Esophagus muscularis mucosa (tissue), 4 donors: ENCODE measurements at regions not wholly inside any gene's neighbourhood (a gene's known extent, or its start where the extent isn't known, plus 50 kb on each side); places are given as distances from the start of the nearest gene placed in this dataset.

Source experiments
- DNase-seq: peaks from one replicate; pipeline ENCODE4 v3.0.0-alpha.2; 2017; ENCODE audit errors: extremely low spot score
- H3K27ac ChIP-seq, 4 donors: fragments of 200-600 bp; sonication (generic); replicated peaks in 1 of 4; 1 replicate in 3 of 4; 2 replicates in 1 of 4; pipeline ENCODE4 v1.5.1; 2016 to 2019; ENCODE audit warnings: mild to moderate bottlenecking in 1 of 4
- H3K27me3 ChIP-seq, 4 donors: fragments of 200-600 bp; sonication (generic); one replicate each; pipeline versions ENCODE4 v1.5.1 to v1.6.0; 2016 to 2019
- H3K36me3 ChIP-seq, 4 donors: fragments of 200-600 bp; sonication (generic); one replicate each; pipeline ENCODE4 v1.5.1; 2016 to 2019
- H3K4me1 ChIP-seq, 4 donors: fragments of 200-600 bp; sonication (generic); one replicate each; pipeline ENCODE4 v1.5.1; 2016 to 2019
- H3K4me3 ChIP-seq, 4 donors: fragments of 200-600 bp; sonication (generic); 1 replicate in 2 of 4; 2 replicates in 2 of 4; pipeline ENCODE4 v1.5.1; 2016 to 2019; ENCODE audit warnings: mild to moderate bottlenecking in 4 of 4, moderate library complexity in 1 of 4
- H3K9me3 ChIP-seq, 4 donors: fragments of 200-600 bp; sonication (generic); 1 replicate in 3 of 4; 2 replicates in 1 of 4; pipeline ENCODE4 v1.5.1; 2016 to 2019
- EP300 ChIP-seq: sonication (generic); formaldehyde crosslinking; IDR thresholded peaks from one replicate; pipeline ENCODE4 v1.6.1; 2017; ENCODE audit warnings: antibody characterized with exemption
- POLR2A ChIP-seq: fragments of 450-650 bp; IDR thresholded peaks from one replicate; pipeline ENCODE4 v1.6.1; 2017; ENCODE audit warnings: antibody characterized with exemption, moderate library complexity, mild to moderate bottlenecking, low read depth
- POLR2AphosphoS5 ChIP-seq, 2 donors: sonication (generic); formaldehyde crosslinking; IDR thresholded peaks; one replicate each; pipeline ENCODE4 v1.6.1; 2017; ENCODE audit warnings: antibody characterized with exemption in 2 of 2
- WGBS: methylation state at CpG from one replicate; pipeline ENCODE4 v1.1.5; 2018; 5-methylcytosine and 5-hydroxymethylcytosine counted together
- intact Hi-C: fragments of 100-400 bp; cut with DNase I; formaldehyde crosslinking; loops from one replicate; pipeline ENCODE4 v1.15.1; 2023
- TF ChIP-seq, protein P1 (sequence below), 3 experiments: fragments of 200-600 bp in 2 of 3; fragments of 450-650 bp in 1 of 3; sonication (generic) in 2 of 3; IDR thresholded peaks; one replicate each; pipeline ENCODE4 v1.5.1; 2017 to 2019; ENCODE audit warnings: antibody characterized with exemption in 3 of 3, mild to moderate bottlenecking in 2 of 3, moderate library complexity in 1 of 3

DNA sequence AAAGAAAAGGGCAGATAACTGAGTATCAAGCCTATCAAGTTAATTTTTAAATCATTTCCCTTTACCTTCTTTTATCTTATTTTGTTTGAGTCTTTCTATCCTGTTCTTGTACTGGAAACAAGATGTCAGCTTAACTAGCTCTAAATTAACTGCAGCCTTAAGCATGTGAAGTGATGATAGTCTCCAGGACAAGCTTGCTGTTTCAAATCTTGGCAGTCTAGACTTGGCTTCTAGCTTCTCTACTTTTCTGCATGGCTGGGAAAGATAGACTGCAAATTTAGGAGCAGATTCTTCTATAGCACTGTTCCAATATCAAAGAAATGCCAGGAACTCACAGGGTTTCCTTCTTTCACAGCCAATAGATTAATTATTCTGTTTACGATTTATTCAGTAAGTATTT is 1034.4 kb downstream of the TUSC7 start:
- Histone ChIP-seq H3K27me3 (no peaks in the 10 kb centered on the region), H3K4me3 (no peak overlapping the region), H3K36me3 (no peaks in the 10 kb centered on the region), H3K27ac (no peak overlapping the region), H3K4me1 (no peaks in the 10 kb centered on the region), H3K9me3 (no peaks in the 10 kb centered on the region)
- WGBS: 72% methylated on average over 1 of the region's 1 CpG
- DNase-seq: no peak
- intact Hi-C loops: no loop called here
- no peak for TF ChIP-seq POLR2A

DNA sequence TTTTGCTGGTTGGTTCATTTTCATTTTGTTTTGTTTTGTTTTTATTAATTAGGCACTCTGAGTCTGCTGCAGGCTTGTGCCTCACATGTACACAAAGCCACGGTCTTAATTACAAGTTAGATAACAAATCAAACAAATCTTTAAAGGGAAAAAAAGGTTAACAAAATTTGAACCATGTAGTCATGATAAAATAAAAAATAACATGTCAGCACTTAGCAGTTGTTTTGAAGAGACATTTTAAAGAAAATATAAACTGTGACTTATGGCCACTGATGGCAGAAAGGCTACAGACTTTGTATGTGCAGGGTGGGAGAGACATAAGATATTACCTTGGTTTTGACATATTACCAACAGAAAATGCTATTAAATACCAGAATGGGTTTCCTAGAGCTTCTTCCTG is 1035.4 kb downstream of the TUSC7 start:
- no peaks in the 10 kb centered on the region for H3K9me3 ChIP-seq
- DNase-seq: no peak
- no peaks in the 10 kb centered on the region for H3K36me3 ChIP-seq
- H3K27me3 ChIP-seq: no peaks in the 10 kb centered on the region
- no peak overlapping the region for H3K4me3 ChIP-seq
- no peak overlapping the region for H3K27ac ChIP-seq
- 72% methylated on average over 1 of the region's 1 CpG for WGBS
- intact Hi-C loops: no loop called here
- TF ChIP-seq POLR2A (no peak), EP300 (no peak), POLR2AphosphoS5 (IDR thresholded peaks at IDR 0.05) (no peak)
- TF ChIP-seq, protein P1, sequence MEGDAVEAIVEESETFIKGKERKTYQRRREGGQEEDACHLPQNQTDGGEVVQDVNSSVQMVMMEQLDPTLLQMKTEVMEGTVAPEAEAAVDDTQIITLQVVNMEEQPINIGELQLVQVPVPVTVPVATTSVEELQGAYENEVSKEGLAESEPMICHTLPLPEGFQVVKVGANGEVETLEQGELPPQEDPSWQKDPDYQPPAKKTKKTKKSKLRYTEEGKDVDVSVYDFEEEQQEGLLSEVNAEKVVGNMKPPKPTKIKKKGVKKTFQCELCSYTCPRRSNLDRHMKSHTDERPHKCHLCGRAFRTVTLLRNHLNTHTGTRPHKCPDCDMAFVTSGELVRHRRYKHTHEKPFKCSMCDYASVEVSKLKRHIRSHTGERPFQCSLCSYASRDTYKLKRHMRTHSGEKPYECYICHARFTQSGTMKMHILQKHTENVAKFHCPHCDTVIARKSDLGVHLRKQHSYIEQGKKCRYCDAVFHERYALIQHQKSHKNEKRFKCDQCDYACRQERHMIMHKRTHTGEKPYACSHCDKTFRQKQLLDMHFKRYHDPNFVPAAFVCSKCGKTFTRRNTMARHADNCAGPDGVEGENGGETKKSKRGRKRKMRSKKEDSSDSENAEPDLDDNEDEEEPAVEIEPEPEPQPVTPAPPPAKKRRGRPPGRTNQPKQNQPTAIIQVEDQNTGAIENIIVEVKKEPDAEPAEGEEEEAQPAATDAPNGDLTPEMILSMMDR (IDR thresholded peaks at IDR 0.05): no peak
- no peaks in the 10 kb centered on the region for H3K4me1 ChIP-seq

DNA sequence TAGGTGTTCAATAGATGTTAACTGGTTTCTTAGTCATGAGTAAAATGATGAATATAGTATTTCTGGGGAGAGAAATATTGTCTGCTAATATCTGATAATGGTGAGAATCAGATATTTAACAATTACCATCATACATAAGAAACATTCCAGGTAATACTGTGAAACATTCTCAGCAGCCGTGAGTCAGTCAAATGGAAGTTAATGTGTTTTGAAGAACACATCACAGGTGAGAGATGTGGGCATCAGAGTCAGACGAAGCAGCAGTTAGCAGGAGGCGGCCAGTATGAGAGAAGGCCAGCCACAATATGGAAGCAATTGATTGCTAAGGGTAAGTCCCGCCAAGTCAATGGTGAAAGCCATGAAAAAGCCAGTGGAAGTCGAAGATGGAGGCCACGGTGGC is 1035.9 kb downstream of the TUSC7 start:
- Histone ChIP-seq H3K9me3 (no peaks in the 10 kb centered on the region), H3K27ac (no peak overlapping the region), H3K4me3 (no peak overlapping the region), H3K4me1 (no peaks in the 10 kb centered on the region), H3K27me3 (no peaks in the 10 kb centered on the region), H3K36me3 (no peaks in the 10 kb centered on the region)
- no peak for TF ChIP-seq POLR2A
- 98% methylated on average over 6 of the region's 6 CpGs for WGBS
- DNase-seq: no peak
- intact Hi-C loops: no loop called here

DNA sequence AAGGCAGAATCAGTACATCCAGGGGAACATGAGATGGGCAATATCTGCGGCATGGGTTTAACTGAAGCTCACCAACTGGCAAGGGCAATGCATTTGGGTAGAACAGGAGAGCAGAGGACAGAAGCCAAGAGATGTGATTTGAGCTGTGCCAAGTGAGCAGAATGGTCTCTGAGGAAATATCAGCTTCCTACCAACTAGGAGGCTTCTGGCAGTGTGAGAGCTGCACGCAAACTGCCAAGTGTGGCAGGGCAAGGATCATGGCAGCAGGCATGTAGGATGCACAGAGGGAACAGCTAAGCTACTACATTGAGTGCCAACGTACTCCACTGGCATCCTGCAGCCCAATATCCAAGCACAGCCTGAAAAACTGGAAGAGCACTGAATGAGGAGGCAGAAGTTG is 1036.5 kb downstream of the TUSC7 start:
- no peaks in the 10 kb centered on the region for H3K4me1 ChIP-seq
- H3K27ac ChIP-seq: no peak overlapping the region
- WGBS: 88% methylated on average over 2 of the region's 3 CpGs
- no peak for DNase-seq
- TF ChIP-seq, protein P1 (IDR thresholded peaks at IDR 0.05): no peak
- TF ChIP-seq POLR2A (no peak), EP300 (no peak), POLR2AphosphoS5 (IDR thresholded peaks at IDR 0.05) (no peak)
- no peak overlapping the region for H3K4me3 ChIP-seq
- no peaks in the 10 kb centered on the region for H3K27me3 ChIP-seq
- no peaks in the 10 kb centered on the region for H3K9me3 ChIP-seq
- no peaks in the 10 kb centered on the region for H3K36me3 ChIP-seq
- intact Hi-C loops: no loop called here

DNA sequence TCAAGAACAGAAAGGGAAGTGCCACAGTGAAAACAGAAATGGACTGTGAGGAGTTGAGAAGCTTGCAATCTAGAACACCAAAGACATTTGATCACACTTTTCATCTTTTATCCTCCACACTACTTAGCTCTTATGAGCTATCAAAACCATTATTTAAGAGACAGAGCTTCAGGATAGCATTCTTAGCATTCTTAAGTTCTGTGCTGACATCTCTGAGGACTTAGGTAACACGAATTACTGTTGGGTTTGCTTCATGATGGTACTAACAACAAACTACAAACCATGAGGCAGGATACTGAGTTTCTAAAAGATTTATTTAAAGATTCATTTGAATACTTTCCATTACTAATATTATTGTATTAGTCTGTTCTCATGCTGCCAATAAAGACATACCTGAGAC is 1038.6 kb downstream of the TUSC7 start:
- H3K27ac ChIP-seq: no peak overlapping the region
- H3K27me3 ChIP-seq: no peaks in the 10 kb centered on the region
- TF ChIP-seq, protein P1 (IDR thresholded peaks at IDR 0.05): no peak
- TF ChIP-seq POLR2A (no peak), EP300 (no peak)
- intact Hi-C loops: no loop called here
- H3K36me3 ChIP-seq: no peaks in the 10 kb centered on the region
- H3K4me3 ChIP-seq: no peak overlapping the region
- no peaks in the 10 kb centered on the region for H3K4me1 ChIP-seq
- no peaks in the 10 kb centered on the region for H3K9me3 ChIP-seq
- DNase-seq: no peak
- WGBS: 65% methylated on average over 1 of the region's 1 CpG

DNA sequence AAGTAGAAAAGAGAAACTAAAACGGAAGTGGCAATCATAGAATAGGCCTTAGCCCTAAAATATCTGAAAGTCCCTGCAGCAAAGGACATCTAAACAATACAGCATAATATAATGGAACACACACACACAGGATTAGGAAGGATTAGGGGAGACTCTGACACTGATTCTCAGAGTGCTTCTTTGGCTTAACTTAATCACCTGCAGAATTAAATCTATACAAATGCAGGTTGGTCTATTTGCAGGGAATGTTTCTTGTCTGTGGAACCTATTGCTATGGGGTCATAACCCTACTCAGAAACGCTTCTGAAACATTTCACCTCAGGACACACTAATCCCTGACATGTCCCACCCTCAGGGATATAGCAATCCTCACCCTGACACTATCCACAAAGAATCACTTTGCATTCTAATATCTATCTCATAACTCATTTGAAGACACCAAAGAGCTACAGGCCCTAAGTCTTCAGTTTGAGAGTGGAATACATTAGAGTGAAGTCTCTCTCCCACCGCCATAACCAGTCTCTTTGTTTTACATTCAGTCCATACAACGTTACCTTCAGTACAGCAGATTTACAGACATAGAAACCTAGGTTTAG is 1041.2 kb downstream of the TUSC7 start:
- TF ChIP-seq POLR2AphosphoS5 (IDR thresholded peaks at IDR 0.05) (no peak), EP300 (no peak), POLR2A (no peak)
- TF ChIP-seq, protein P1 (IDR thresholded peaks at IDR 0.05): no peak
- H3K27ac ChIP-seq: no peak overlapping the region
- WGBS: 83% methylated on average over 4 of the region's 4 CpGs
- H3K36me3 ChIP-seq: no peaks in the 10 kb centered on the region
- no peak overlapping the region for H3K4me3 ChIP-seq
- H3K4me1 ChIP-seq: no peaks in the 10 kb centered on the region
- H3K9me3 ChIP-seq: no peaks in the 10 kb centered on the region
- no peak for DNase-seq
- no peaks in the 10 kb centered on the region for H3K27me3 ChIP-seq
- intact Hi-C loops: no loop called here
